Common myeloid progenitor, CD34-positive (primary cell): ENCODE measurements at regions not wholly inside any gene's neighbourhood (a gene's known extent, or its start where the extent isn't known, plus 50 kb on each side); places are given as distances from the start of the nearest gene placed in this dataset.
A peak's percentile ranks its signal among the peaks of the same experiment; 100 is the strongest.

Experiments
- CTCF ChIA-PET: fragments of 350-600 bp; sonication (Branson Sonifier 250); formaldehyde crosslinking; loops from one replicate; lab custom pipeline; 2021; ENCODE audit warnings: antibody characterized with exemption; lab: Charles Lee
- POLR2A ChIA-PET: fragments of 350-600 bp; sonication (Branson Sonifier 250); formaldehyde crosslinking; loops from one replicate; lab custom pipeline; 2021; ENCODE audit warnings: antibody characterized with exemption; lab: Charles Lee
- DNase-seq, 3 donors: peaks; one replicate each; pipeline versions ENCODE4 v3.0.0 to v3.0.0-alpha.2; 2013
- H3K27ac ChIP-seq, 2 experiments: 1 replicate in 1 of 2; 2 replicates in 1 of 2; pipeline ENCODE4 v1.7.0; 2013; ENCODE audit warnings: inconsistent platforms in 2 of 2, low read length in 2 of 2, mild to moderate bottlenecking in 2 of 2, low read depth in 1 of 2, moderate library complexity in 1 of 2; ENCODE audit not compliant: severe bottlenecking in 2 of 2, insufficient read depth in 1 of 2, poor library complexity in 1 of 2
- H3K27me3 ChIP-seq, 5 experiments: replicated peaks in 2 of 5; 1 replicate in 3 of 5; 2 replicates in 2 of 5; pipeline versions ENCODE4 v1.6.1 to v1.7.0; 2013; ENCODE audit warnings: low read length in 4 of 5, mild to moderate bottlenecking in 2 of 5, moderate library complexity in 2 of 5, inconsistent platforms in 1 of 5; ENCODE audit not compliant: insufficient read depth in 5 of 5, control insufficient read depth in 4 of 5
- H3K36me3 ChIP-seq, 4 experiments: 1 replicate in 2 of 4; 2 replicates in 2 of 4; pipeline versions ENCODE4 v1.6.1 to v1.7.0; 2013; ENCODE audit warnings: low read length in 3 of 4, control low read depth in 1 of 4, mild to moderate bottlenecking in 1 of 4; ENCODE audit not compliant: control insufficient read depth in 4 of 4, insufficient read depth in 4 of 4
- H3K4me1 ChIP-seq, 4 experiments: 1 replicate in 3 of 4; 2 replicates in 1 of 4; pipeline versions ENCODE4 v1.6.1 to v1.7.1; 2013; ENCODE audit warnings: low read length in 3 of 4, mild to moderate bottlenecking in 3 of 4, control low read depth in 1 of 4, inconsistent platforms in 1 of 4, moderate library complexity in 1 of 4; ENCODE audit not compliant: control insufficient read depth in 4 of 4, insufficient read depth in 4 of 4; ENCODE audit errors: control extremely low read depth in 1 of 4
- H3K4me3 ChIP-seq, 7 experiments: 1 replicate in 4 of 7; 2 replicates in 3 of 7; pipeline versions ENCODE4 v1.5.1 to v1.7.0; 2013; ENCODE audit warnings: mild to moderate bottlenecking in 7 of 7, low read length in 6 of 7, moderate library complexity in 6 of 7, inconsistent platforms in 2 of 7, low read depth in 2 of 7, control low read depth in 1 of 7; ENCODE audit not compliant: insufficient read depth in 4 of 7, control insufficient read depth in 1 of 7; ENCODE audit errors: extremely low read depth in 1 of 7
- H3K9me3 ChIP-seq, 5 experiments: 1 replicate in 4 of 5; 2 replicates in 1 of 5; pipeline versions ENCODE4 v1.6.1 to v1.7.1; 2013; ENCODE audit warnings: low read length in 4 of 5, mild to moderate bottlenecking in 2 of 5, inconsistent platforms in 1 of 5, low read depth in 1 of 5, moderate library complexity in 1 of 5; ENCODE audit not compliant: control insufficient read depth in 4 of 5, insufficient read depth in 2 of 5; ENCODE audit errors: control extremely low read depth in 1 of 5
- WGBS: methylation state at CpG from one replicate; pipeline ENCODE4 v1.1.5; 2013; ENCODE audit not compliant: insufficient coverage; 5-methylcytosine and 5-hydroxymethylcytosine counted together

GRCh38 chr21:22892028-22892427, 1893.8 kb downstream of the NCAM2 start:
- no peaks in the 10 kb centered on the region for H3K27me3 ChIP-seq
- 78% methylated on average over 1 of the region's 2 CpGs for WGBS
- ChIA-PET POLR2A (no interaction called here), CTCF (no interaction called here)
- no peak overlapping the region for H3K4me3 ChIP-seq
- H3K4me1 ChIP-seq = no peaks in the 10 kb centered on the region
- H3K36me3 ChIP-seq = no peaks in the 10 kb centered on the region
- H3K27ac ChIP-seq = no peak overlapping the region
- DNase-seq = no peak
- no peaks in the 10 kb centered on the region for H3K9me3 ChIP-seq

- POLR2A ChIA-PET = no interaction called here
- Histone ChIP-seq H3K9me3 (no peaks in the 10 kb centered on the region), H3K27me3 (no peaks in the 10 kb centered on the region), H3K4me1 (peaks cover 0 to 2% (median 0%) of the 10 kb centered on the region in 4 experiments), H3K4me3 (no peak overlapping the region), H3K36me3 (no peaks in the 10 kb centered on the region), H3K27ac (no peak overlapping the region)
- CTCF ChIA-PET = no interaction called here
- DNase-seq = no peak
- WGBS = no CpG with 5 or more reads among the region's 1 CpG
Measured at GRCh38 chr21:22892740-22893139, 1894.5 kb downstream of the NCAM2 start.

- no peaks in the 10 kb centered on the region for H3K36me3 ChIP-seq
- H3K27ac ChIP-seq = no peak overlapping the region
- CTCF ChIA-PET = no interaction called here
- WGBS = 33% methylated on average over 3 of the region's 5 CpGs
- POLR2A ChIA-PET = no interaction called here
- peak; percentile 34 to 80 (median 73) for DNase-seq
- H3K4me1 ChIP-seq = peaks cover 0 to 17% (median 5%) of the 10 kb centered on the region in 4 experiments
- no peak overlapping the region for H3K4me3 ChIP-seq
- H3K9me3 ChIP-seq = no peaks in the 10 kb centered on the region
- H3K27me3 ChIP-seq = no peaks in the 10 kb centered on the region
Measured at GRCh38 chr21:22898051-22898665, 1899.9 kb downstream of the NCAM2 start.

DNA sequence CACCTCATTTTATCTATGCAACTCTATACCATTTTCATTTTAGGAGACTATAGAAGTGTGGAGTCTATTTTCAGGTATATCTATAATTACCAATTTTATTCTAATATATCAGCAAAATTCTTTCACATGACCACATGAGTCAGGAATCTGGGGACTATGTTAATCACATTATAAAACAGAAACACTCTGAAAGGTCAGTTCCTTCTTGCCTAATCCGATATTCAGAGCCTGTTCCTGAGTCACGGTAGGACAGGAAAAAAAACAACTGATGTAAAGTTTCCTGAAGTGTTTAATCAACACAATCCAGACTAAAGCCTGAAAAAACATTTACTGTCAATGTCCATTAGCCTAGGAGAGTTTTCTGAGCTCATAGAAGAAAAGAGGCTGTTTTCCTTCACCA, 1902.3 kb downstream of the NCAM2 start:
- Histone ChIP-seq H3K9me3 (no peaks in the 10 kb centered on the region), H3K36me3 (no peaks in the 10 kb centered on the region), H3K27me3 (no peaks in the 10 kb centered on the region), H3K4me3 (peak overlapping the region in 2 of 7 experiments; percentile 39 to 40), H3K4me1 (peaks cover 0 to 17% (median 5%) of the 10 kb centered on the region in 4 experiments), H3K27ac (peak overlapping the region in 1 of 2 experiments; percentile 52)
- WGBS = 0% methylated on average over 1 of the region's 2 CpGs
- ChIA-PET CTCF (no interaction called here), POLR2A (no interaction called here)
- DNase-seq = peak; percentile 14 to 40 (median 32)

DNA sequence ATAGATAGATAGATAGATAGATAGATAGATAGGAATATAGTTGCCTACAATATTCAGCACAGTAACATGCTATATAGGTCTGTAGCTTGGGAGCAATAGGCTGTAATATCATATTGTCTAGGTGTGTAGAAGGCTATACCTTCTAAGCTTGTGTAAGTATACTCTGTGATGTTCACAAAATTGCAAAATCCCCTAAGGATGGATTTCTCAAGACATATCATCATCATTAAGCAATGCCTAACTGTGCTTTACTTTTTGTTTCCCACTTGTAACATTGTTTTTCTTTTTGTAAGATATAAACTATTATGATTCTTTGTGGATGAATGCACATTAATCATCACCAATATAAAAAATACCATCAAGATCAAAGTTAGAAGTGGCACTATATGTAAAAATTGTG, 1905.6 kb downstream of the NCAM2 start:
- CTCF ChIA-PET = no interaction called here
- H3K36me3 ChIP-seq = no peaks in the 10 kb centered on the region
- POLR2A ChIA-PET = no interaction called here
- H3K4me1 ChIP-seq = peaks cover 0 to 8% (median 2%) of the 10 kb centered on the region in 4 experiments
- H3K4me3 ChIP-seq = no peak overlapping the region
- no peak for DNase-seq
- H3K27me3 ChIP-seq = no peaks in the 10 kb centered on the region
- no peaks in the 10 kb centered on the region for H3K9me3 ChIP-seq
- no peak overlapping the region for H3K27ac ChIP-seq

- WGBS = 100% methylated on average over 1 of the region's 4 CpGs
Measured at GRCh38 chr21:22904385-22904784, 1906.2 kb downstream of the NCAM2 start.

GRCh38 chr21:22925032-22925431, 1926.8 kb downstream of the NCAM2 start:
- no peak overlapping the region for H3K4me3 ChIP-seq
- CTCF ChIA-PET = no interaction called here
- DNase-seq = peak in 1 of 3 donors; percentile 47
- H3K36me3 ChIP-seq = no peaks in the 10 kb centered on the region
- POLR2A ChIA-PET = no interaction called here
- H3K27ac ChIP-seq = no peak overlapping the region
- no peaks in the 10 kb centered on the region for H3K27me3 ChIP-seq
- no peaks in the 10 kb centered on the region for H3K9me3 ChIP-seq
- WGBS = no CpG with 5 or more reads among the region's 1 CpG
- H3K4me1 ChIP-seq = no peaks in the 10 kb centered on the region

More at GRCh38 chr21:22904385-22904784, 1906.2 kb downstream of the NCAM2 start:
- DNase-seq = peak in 1 of 3 donors; percentile 5
- H3K36me3 ChIP-seq = no peaks in the 10 kb centered on the region
- H3K27me3 ChIP-seq = no peaks in the 10 kb centered on the region
- POLR2A ChIA-PET = no interaction called here
- no peak overlapping the region for H3K4me3 ChIP-seq
- peaks cover 0 to 8% (median 2%) of the 10 kb centered on the region in 4 experiments for H3K4me1 ChIP-seq
- no peak overlapping the region for H3K27ac ChIP-seq
- no peaks in the 10 kb centered on the region for H3K9me3 ChIP-seq
- CTCF ChIA-PET = no interaction called here
